BLaER1 (cell line): ENCODE measurements at regions not wholly inside any gene's neighbourhood (a gene's known extent, or its start where the extent isn't known, plus 50 kb on each side); places are given as distances from the start of the nearest gene placed in this dataset.
"Not testable (repeated sequence)": the region's sequence is repeated elsewhere in the genome, so short reads cannot be mapped to it uniquely, and the experiment has no call there.

ENCODE experiments used
- H3K27ac ChIP-seq: shearing (Covaris generic); formaldehyde crosslinking; 2 replicates; pipeline ENCODE4 v1.8.1; 2022
- H3K27me3 ChIP-seq: shearing (Covaris generic); formaldehyde crosslinking; 2 replicates; pipeline ENCODE4 v1.8.1; 2022
- H3K36me3 ChIP-seq: shearing (Covaris generic); formaldehyde crosslinking; 2 replicates; pipeline ENCODE4 v1.8.1; 2022
- H3K4me1 ChIP-seq: shearing (Covaris generic); formaldehyde crosslinking; 2 replicates; pipeline ENCODE4 v1.8.1; 2022
- H3K4me2 ChIP-seq: shearing (Covaris generic); formaldehyde crosslinking; 2 replicates; pipeline ENCODE4 v1.8.1; 2022
- H3K4me3 ChIP-seq: shearing (Covaris generic); formaldehyde crosslinking; 2 replicates; pipeline ENCODE4 v1.8.1; 2022
- H3K9ac ChIP-seq: shearing (Covaris generic); formaldehyde crosslinking; 2 replicates; pipeline ENCODE4 v1.8.1; 2022
- H3K9me3 ChIP-seq: shearing (Covaris generic); formaldehyde crosslinking; 2 replicates; pipeline ENCODE4 v1.8.1; 2022
- H4K20me1 ChIP-seq: shearing (Covaris generic); formaldehyde crosslinking; 2 replicates; pipeline ENCODE4 v1.8.1; 2022
- Cebpa-rat ChIP-seq: shearing (Covaris generic); IDR thresholded peaks from 2 replicates; pipeline ENCODE4 v1.8.1; 2022

DNA sequence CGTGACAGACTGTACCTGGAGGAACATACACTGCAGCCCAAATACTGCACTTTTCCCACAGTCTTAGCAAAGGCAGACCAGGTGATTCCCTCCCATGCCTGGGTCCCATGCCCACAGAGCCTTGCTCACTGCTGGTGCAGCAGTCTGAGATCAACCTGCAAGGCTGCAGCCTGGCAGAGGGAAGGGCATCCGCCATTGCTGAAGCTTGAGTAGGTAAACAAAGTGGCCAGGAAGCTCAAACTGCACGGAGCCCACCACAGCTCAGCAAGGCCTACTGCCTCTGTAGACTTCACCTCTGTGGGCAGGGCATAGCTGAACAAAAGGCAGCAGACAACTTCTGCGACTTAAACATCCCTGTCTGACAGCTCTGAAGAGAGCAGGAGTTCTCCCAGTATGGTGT lies 597.8 kb upstream of the MBL2 start:
- Histone ChIP-seq H4K20me1 (no peaks in the 10 kb centered on the region), H3K4me2 (no peak overlapping the region), H3K4me3 (no peak overlapping the region), H3K27me3 (no peaks in the 10 kb centered on the region), H3K9me3 (no peaks in the 10 kb centered on the region), H3K4me1 (no peaks in the 10 kb centered on the region), H3K36me3 (no peaks in the 10 kb centered on the region), H3K27ac (no peak overlapping the region), H3K9ac (no peak overlapping the region)
- TF ChIP-seq Cebpa-rat, result no peak

DNA sequence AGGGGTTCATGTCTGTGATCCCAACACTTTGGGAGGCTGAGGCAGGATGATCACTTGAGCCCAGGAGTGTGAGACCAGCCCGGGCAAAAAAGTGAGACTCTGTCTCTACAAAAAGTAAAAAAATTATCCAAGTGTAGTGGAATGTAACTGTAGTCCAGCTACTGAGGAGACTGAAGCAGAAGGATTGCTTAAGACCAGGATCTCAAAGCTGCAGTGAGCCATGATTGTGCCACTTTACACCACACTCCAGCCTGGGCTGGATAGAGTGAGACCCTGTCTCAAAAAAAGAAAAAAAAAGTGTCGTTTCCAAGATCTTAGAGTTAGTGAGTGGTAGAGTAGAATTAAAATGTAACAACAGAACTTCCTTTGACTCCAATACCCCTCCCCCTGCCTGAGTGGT lies 589.4 kb upstream of the MBL2 start:
- no peak for TF ChIP-seq Cebpa-rat
- no peak overlapping the region for H3K4me2 ChIP-seq

DNA sequence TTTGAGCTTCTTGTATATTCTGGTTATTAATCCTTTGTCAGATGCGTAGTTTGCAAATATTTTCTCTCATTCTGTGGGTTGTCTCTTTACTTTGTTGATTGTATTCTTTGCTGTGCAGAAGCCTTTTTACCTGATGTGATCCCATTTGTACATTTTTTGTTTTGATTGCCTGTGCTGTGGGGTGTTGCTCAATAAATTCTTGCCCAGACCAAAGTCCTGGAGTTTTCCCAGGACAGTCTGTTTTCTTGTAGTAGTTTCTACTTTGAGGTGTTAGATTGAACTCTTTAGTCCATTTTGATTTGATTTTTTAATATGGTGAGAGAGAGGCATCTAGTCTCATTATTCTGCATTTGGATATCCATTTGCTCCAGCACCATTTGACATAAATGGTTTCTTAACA lies 588.7 kb upstream of the MBL2 start:
- TF ChIP-seq Cebpa-rat, result no peak
- no peak overlapping the region for H3K27ac ChIP-seq
- no peaks in the 10 kb centered on the region for H3K4me1 ChIP-seq
- no peak overlapping the region for H3K4me2 ChIP-seq
- H3K9me3 ChIP-seq, result no peaks in the 10 kb centered on the region
- no peaks in the 10 kb centered on the region for H4K20me1 ChIP-seq
- no peaks in the 10 kb centered on the region for H3K36me3 ChIP-seq
- no peak overlapping the region for H3K4me3 ChIP-seq
- no peaks in the 10 kb centered on the region for H3K27me3 ChIP-seq
- H3K9ac ChIP-seq, result no peak overlapping the region

More for the DNA sequence above, 589.4 kb upstream of the MBL2 start:
- H3K27ac ChIP-seq, result no peak overlapping the region
- no peaks in the 10 kb centered on the region for H3K27me3 ChIP-seq
- no peaks in the 10 kb centered on the region for H3K36me3 ChIP-seq
- H3K4me3 ChIP-seq, result no peak overlapping the region
- H3K4me1 ChIP-seq, result no peaks in the 10 kb centered on the region
- no peaks in the 10 kb centered on the region for H4K20me1 ChIP-seq
- H3K9ac ChIP-seq, result no peak overlapping the region
- no peaks in the 10 kb centered on the region for H3K9me3 ChIP-seq

DNA sequence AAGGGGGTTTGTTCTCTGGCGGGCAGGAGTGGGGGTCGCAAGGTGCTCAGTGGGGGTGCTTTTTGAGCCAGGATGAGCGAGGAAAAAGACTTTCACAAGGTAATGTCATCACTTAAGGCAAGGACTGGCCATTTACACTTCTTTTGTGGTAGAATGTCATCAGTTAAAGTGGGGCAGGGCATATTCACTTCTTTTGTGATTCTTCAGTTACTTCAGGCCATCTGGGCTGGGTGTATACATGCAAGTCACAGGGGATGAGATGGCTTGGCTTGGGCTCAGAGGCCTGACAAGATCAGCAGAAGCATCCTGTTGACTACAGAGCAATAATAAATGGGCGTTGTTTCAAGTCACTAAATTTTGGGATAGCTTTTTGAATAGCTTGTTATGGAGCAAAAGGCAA lies 586.4 kb upstream of the MBL2 start:
- H3K9ac ChIP-seq, H4K20me1 ChIP-seq, H3K4me3 ChIP-seq, H3K4me2 ChIP-seq, H3K27me3 ChIP-seq, H3K27ac ChIP-seq, H3K36me3 ChIP-seq, H3K4me1 ChIP-seq, H3K9me3 ChIP-seq: not testable (repeated sequence)

DNA sequence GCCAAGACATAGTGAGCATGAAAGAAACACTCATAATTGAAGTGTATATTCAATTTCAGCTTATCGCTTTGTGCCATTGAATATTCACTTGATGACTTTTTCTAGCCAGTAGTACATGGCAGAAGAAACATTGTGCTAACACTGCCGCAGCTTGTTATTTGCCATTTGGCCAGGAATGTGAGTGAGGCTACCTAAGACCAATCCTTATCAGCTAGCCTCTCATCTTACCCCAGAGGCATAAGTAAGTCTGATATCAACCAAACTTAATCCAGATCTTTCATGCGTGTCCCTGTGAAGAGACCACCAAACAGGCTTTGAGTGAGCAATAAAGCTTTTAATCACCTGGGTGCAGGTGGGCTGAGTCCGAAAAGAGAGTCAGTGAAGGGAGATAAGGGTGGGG lies 586.0 kb upstream of the MBL2 start:
- Histone ChIP-seq H3K4me3 (no peak overlapping the region), H3K4me1 (no peaks in the 10 kb centered on the region), H3K9me3 (no peaks in the 10 kb centered on the region), H3K36me3 (no peaks in the 10 kb centered on the region), H3K9ac (no peak overlapping the region), H3K4me2 (no peak overlapping the region), H3K27me3 (no peaks in the 10 kb centered on the region), H4K20me1 (no peaks in the 10 kb centered on the region), H3K27ac (no peak overlapping the region)
- no peak for TF ChIP-seq Cebpa-rat

DNA sequence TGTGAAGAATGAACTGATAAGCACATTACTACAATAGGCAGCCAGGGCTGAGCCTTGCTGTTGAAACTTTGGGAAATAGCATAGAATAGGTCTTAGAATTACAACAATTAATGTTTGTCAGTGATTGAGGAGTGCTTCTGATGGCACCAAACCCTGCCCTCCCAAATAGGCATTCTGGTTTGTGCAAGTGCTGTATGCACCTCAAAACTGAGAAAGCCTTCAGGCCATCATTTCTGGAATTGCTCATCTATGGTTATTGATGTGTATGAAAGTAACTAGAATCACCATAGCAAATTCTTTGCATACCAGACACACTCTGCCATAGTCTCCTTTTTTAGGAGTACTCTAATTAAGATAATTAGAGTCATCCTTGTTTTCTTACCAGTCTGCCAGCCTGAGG lies 585.0 kb upstream of the MBL2 start:
- Histone ChIP-seq H4K20me1 (no peaks in the 10 kb centered on the region), H3K4me3 (no peak overlapping the region), H3K9me3 (no peaks in the 10 kb centered on the region), H3K4me1 (no peaks in the 10 kb centered on the region), H3K27ac (no peak overlapping the region), H3K36me3 (no peaks in the 10 kb centered on the region), H3K27me3 (no peaks in the 10 kb centered on the region), H3K9ac (no peak overlapping the region), H3K4me2 (no peak overlapping the region)
- no peak for TF ChIP-seq Cebpa-rat

DNA sequence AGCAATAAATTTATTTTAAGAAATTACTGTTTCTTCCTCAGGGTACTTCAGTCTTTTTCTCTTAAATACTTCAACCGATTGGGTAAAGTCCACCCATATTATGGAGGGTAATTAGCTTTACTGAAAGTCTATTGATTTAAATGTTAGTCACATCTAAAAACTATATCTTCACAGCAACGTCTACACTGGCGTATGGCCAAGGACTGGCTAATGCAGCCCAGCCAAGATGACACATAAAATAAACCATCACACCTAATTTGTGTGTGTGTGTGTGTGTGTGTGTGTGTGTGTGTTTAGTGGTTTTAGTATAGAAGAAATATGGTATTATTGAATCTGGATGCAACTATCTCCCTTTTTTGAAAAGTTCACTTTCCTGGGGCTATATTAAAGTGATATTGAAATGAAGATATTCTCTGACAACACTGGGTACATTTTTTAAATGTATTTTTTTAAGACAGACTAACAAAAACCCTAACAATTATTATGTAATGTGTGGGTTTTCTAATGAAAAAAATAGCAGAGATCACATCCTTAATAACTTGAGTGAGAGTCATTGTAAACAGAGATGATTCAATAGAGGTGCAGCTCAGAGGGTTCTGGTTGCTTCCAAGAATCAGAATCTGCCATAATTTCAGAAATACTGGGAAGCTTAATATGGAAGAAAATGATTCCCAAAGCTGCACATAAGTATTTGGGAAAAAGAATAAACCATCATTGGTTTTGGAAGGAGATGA lies 584.2 kb upstream of the MBL2 start:
- no peak for TF ChIP-seq Cebpa-rat
- Histone ChIP-seq H3K4me1 (no peaks in the 10 kb centered on the region), H3K9ac (no peak overlapping the region), H3K36me3 (no peaks in the 10 kb centered on the region), H3K9me3 (no peaks in the 10 kb centered on the region), H3K27me3 (no peaks in the 10 kb centered on the region), H3K27ac (no peak overlapping the region), H3K4me2 (no peak overlapping the region), H4K20me1 (no peaks in the 10 kb centered on the region), H3K4me3 (no peak overlapping the region)

DNA sequence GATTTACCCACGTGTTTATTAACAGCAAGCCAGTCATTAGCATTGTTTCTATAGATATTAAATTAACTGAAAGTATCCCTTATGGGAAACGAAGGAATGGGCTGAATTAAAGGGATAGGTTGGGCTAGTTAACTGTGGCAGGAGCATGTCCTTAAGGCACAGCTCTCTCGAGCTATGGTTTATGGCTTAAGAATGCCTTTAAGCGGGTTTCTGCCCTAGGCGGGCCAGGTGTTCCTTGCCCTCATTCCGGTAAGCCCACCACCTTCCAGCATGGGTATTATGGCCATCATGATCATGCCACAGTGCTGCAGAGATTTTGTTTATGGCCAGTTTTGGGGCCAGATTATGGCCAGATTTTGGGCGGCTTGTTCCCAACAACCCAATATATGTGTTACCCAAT lies 569.9 kb upstream of the MBL2 start:
- not testable (repeated sequence) for H3K36me3 ChIP-seq, H3K27ac ChIP-seq, H3K27me3 ChIP-seq, H3K9ac ChIP-seq, H3K4me1 ChIP-seq, H4K20me1 ChIP-seq, H3K9me3 ChIP-seq, H3K4me2 ChIP-seq, H3K4me3 ChIP-seq

DNA sequence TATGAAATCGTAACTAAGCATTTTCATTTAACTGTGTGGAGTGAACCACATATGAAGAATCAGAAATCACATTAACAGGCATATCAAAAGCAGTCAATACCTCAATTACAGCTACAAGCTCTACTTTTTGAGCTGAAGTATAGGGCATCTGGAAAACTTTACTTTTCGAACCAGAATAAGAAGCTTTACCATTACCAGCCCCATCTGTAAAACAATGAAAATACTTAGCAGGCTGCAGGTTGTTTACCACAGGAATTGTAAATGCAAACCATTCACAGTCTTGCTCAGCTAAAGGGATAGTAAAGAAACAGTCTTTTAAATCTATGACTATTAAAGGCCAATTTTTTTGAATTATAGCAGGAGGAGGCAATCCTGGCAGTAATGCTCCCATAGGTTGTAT lies 565.6 kb upstream of the MBL2 start:
- not testable (repeated sequence) for H3K9ac ChIP-seq, H3K27ac ChIP-seq, H4K20me1 ChIP-seq

DNA sequence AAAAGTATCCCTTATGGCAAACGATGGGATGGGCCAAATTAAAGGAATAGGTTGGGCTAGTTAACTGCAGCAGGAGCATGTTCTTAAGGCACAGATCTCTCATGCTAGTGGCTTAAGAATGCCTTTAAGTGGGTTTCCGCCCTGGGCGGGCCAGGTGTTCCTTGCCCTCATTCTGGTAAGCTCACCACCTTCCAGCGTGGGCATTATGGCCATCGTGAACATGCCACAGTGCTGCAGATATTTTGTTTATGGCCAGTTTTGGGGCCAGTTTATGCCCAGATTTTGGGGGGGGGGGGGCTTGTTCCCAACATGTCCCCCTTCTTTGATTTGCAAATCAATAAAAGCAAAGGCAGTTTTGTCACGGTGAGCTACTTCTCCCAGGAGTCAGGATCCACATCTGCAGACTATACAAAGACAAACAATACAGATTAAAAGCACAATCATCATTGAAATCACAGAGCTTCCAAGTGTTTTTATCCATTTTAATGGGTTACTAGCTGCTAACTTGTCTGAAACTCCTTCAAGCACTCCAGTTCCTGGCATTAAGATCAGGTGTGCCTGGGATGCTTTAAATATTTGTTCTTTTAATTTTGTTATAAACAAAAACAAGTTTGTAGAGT lies 563.3 kb upstream of the MBL2 start:
- not testable (repeated sequence) for H3K9ac ChIP-seq, H3K27ac ChIP-seq, H3K27me3 ChIP-seq, H3K4me2 ChIP-seq, H3K4me1 ChIP-seq, H4K20me1 ChIP-seq, H3K36me3 ChIP-seq, H3K4me3 ChIP-seq
- H3K9me3 ChIP-seq, result peaks cover 20% of the 10 kb centered on the region

More for the DNA sequence above, 565.6 kb upstream of the MBL2 start:
- peaks cover 20% of the 10 kb centered on the region for H3K9me3 ChIP-seq
- not testable (repeated sequence) for H3K36me3 ChIP-seq, H3K4me1 ChIP-seq, H3K4me2 ChIP-seq, H3K27me3 ChIP-seq, H3K4me3 ChIP-seq

DNA sequence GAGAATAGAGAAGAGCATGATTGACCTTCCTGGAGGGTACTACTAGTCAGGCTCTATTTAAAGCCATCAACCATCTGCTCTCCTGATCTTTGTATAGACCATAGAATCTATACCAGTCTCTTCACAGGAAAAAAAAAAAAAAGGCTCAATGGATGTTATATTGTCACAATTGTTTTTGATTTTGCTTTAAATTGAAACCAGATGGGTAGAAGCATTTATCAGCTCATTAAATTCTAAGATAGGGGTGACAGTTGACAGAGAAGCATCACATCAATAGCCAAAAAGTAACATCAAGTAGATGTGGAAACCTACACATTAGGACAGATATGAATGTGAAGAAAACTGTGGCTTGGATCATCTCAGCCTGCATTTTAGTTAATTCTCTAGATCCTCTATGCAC lies 558.9 kb upstream of the MBL2 start:
- Histone ChIP-seq H4K20me1 (no peaks in the 10 kb centered on the region), H3K9me3 (peaks cover 11% of the 10 kb centered on the region), H3K4me1 (no peaks in the 10 kb centered on the region), H3K4me2 (no peak overlapping the region), H3K36me3 (no peaks in the 10 kb centered on the region), H3K4me3 (no peak overlapping the region), H3K27me3 (no peaks in the 10 kb centered on the region), H3K9ac (no peak overlapping the region), H3K27ac (no peak overlapping the region)
- TF ChIP-seq Cebpa-rat, result no peak

DNA sequence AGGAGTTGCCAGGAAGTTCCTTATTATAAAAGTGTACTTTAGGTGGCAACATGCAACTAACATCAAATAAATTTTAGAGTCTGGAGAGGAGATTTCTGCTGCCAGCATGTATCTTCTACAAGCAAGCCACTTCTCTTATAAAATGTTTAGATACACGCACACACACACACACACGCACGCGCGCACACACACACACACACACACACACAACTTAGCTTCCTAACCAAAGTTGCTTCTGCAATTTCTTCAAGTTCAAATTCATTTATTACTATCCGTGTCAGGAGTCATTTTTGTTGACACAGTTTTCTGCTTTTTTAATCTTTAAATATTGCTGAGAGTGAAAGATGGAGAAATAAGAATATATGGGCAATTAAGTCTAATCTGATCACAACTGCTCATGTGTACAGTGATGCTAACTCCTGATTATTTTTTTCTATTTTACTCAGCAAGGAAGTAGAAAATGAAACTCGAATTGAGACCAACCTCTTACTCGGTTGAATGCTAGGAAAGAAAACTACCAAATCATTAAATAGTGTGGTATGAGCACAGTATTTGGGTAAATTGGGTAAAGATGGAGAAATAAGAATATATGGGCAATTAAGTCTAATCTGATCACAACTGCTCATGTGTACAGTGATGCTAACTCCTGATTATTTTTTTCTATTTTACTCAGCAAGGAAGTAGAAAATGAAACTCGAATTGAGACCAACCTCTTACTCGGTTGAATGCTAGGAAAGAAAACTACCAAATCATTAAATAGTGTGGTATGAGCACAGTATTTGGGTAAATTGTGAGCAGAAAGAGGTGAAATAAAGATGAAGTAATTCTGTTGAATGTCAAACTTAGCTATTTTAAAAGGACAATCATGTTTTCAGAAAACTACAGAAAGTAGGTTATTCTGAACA lies 554.1 kb upstream of the MBL2 start:
- not testable (repeated sequence) for H3K4me3 ChIP-seq, H3K4me2 ChIP-seq, H3K27me3 ChIP-seq, H3K36me3 ChIP-seq, H3K27ac ChIP-seq, H4K20me1 ChIP-seq, H3K9ac ChIP-seq, H3K4me1 ChIP-seq, H3K9me3 ChIP-seq
